SK-N-SH (cell line): ENCODE measurements at regions not wholly inside any gene's neighbourhood (a gene's known extent, or its start where the extent isn't known, plus 50 kb on each side); places are given as distances from the start of the nearest gene placed in this dataset.
A peak's percentile ranks its signal among the peaks of the same experiment; 100 is the strongest.

ENCODE experiments used
- CTCF ChIA-PET: fragments of 300-600, 350-600 bp; formaldehyde crosslinking; extraction: SDS; loops from one replicate; lab custom pipeline; 2021; lab: Yijun Ruan, JAX
- POLR2A ChIA-PET: fragments of 350-600 bp; sonication (Branson Sonifier 250); formaldehyde crosslinking; extraction: SDS; loops from one replicate; lab custom pipeline; 2020; ENCODE audit warnings: antibody characterized with exemption, inconsistent platforms; lab: Yijun Ruan, JAX
- DNase-seq: peaks from one replicate; pipeline ENCODE4 v3.0.0; 2012
- H2AFZ ChIP-seq: fragments of 200-600 bp; sonication (generic); 2 replicates; pipeline ENCODE4 v1.8.1; 2016; ENCODE audit warnings: antibody characterized with exemption, mild to moderate bottlenecking, low read depth
- H3F3A ChIP-seq: fragments of 200-600 bp; sonication (generic); replicated peaks from 2 replicates; pipeline ENCODE3; 2016; ENCODE audit warnings: antibody characterized with exemption, mild to moderate bottlenecking; ENCODE audit not compliant: insufficient read depth
- H3K27ac ChIP-seq, 2 experiments: fragments of 200-500 bp in 1 of 2; fragments of 200-600 bp in 1 of 2; sonication (Bioruptor generic) in 1 of 2; sonication (generic), shearing (Covaris generic) in 1 of 2; 2 replicates each; pipeline versions ENCODE4 v1.5.1 to v1.6.1; 2014 to 2016; ENCODE audit warnings: low read depth in 2 of 2, inconsistent platforms in 1 of 2, low read length in 1 of 2, mild to moderate bottlenecking in 1 of 2, mixed read lengths in 1 of 2
- H3K27me3 ChIP-seq: fragments of 200-600 bp; sonication (generic), shearing (Covaris generic); 2 replicates; pipeline ENCODE4 v1.6.1; 2016; ENCODE audit warnings: mixed run types; ENCODE audit not compliant: insufficient read depth
- H3K36me3 ChIP-seq, 2 experiments: fragments of 200-500 bp in 1 of 2; fragments of 200-600 bp in 1 of 2; sonication (Bioruptor generic) in 1 of 2; sonication (generic) in 1 of 2; replicated peaks in 1 of 2; 2 replicates each; pipeline versions ENCODE3 to v1.5.1; 2014 to 2016; ENCODE audit warnings: low read length in 1 of 2, mild to moderate bottlenecking in 1 of 2; ENCODE audit not compliant: insufficient read depth in 2 of 2, control insufficient read depth in 1 of 2
- H3K4me1 ChIP-seq, 2 experiments: fragments of 200-500 bp in 1 of 2; fragments of 200-600 bp in 1 of 2; sonication (Bioruptor generic) in 1 of 2; sonication (generic), shearing (Covaris generic) in 1 of 2; 2 replicates each; pipeline versions ENCODE4 v1.5.1 to v1.6.1; 2014 to 2016; ENCODE audit warnings: low read depth in 1 of 2, low read length in 1 of 2, mixed run types in 1 of 2; ENCODE audit not compliant: insufficient read depth in 2 of 2, control insufficient read depth in 1 of 2
- H3K4me2 ChIP-seq: fragments of 200-600 bp; sonication (generic), shearing (Covaris generic); 2 replicates; pipeline ENCODE4 v1.6.1; 2017; ENCODE audit warnings: mixed run types
- H3K4me3 ChIP-seq, 2 experiments: fragments of 200-500 bp in 1 of 2; fragments of 200-600 bp in 1 of 2; sonication (Bioruptor generic) in 1 of 2; sonication (generic), shearing (Covaris generic) in 1 of 2; 2 replicates each; pipeline versions ENCODE4 v1.5.1 to v1.8.1; 2014 to 2016; ENCODE audit warnings: low read depth in 2 of 2, inconsistent platforms in 1 of 2, low read length in 1 of 2, mild to moderate bottlenecking in 1 of 2, mixed read lengths in 1 of 2, moderate library complexity in 1 of 2
- H3K79me2 ChIP-seq: fragments of 200-600 bp; sonication (generic); 2 replicates; pipeline ENCODE4 v1.8.1; 2017; ENCODE audit warnings: mild to moderate bottlenecking; ENCODE audit not compliant: insufficient read depth
- H3K9ac ChIP-seq: fragments of 200-600 bp; sonication (generic); 2 replicates; pipeline ENCODE4 v1.6.1; 2017; ENCODE audit warnings: mixed run types
- H3K9me2 ChIP-seq: fragments of 200-600 bp; sonication (generic); 2 replicates; pipeline ENCODE4 v1.6.1; 2017; ENCODE audit warnings: mixed run types
- H3K9me3 ChIP-seq: fragments of 200-600 bp; sonication (generic); 2 replicates; pipeline ENCODE4 v1.6.1; 2017; ENCODE audit warnings: mixed run types, mild to moderate bottlenecking, moderate library complexity
- H4K20me1 ChIP-seq: fragments of 200-600 bp; sonication (generic); 2 replicates; pipeline ENCODE4 v1.6.1; 2017; ENCODE audit warnings: mild to moderate bottlenecking, mixed run types; ENCODE audit not compliant: insufficient read depth
- CTCF ChIP-seq: fragments of 200-600 bp; sonication (generic); IDR thresholded peaks from 2 replicates; pipeline ENCODE4 v1.6.1; 2017; ENCODE audit warnings: antibody characterized with exemption, mild to moderate bottlenecking, moderate library complexity
- ELF1 ChIP-seq: IDR thresholded peaks from 2 replicates; pipeline ENCODE4 v1.4.0; 2012
- EP300 ChIP-seq, 2 experiments: IDR thresholded peaks; 2 replicates each; pipeline versions ENCODE4 v1.4.0 to v1.6.1; 2012; ENCODE audit warnings: borderline replicate concordance in 1 of 2, low read depth in 1 of 2, low read length in 1 of 2
- EZH2phosphoT487 ChIP-seq: fragments of 200-600 bp; sonication (generic); IDR thresholded peaks from 2 replicates; pipeline ENCODE4 v1.6.1; 2017; ENCODE audit warnings: low read depth, mixed run types, mild to moderate bottlenecking, antibody characterized with exemption, moderate library complexity, borderline replicate concordance
- MAX ChIP-seq: IDR thresholded peaks from 2 replicates; pipeline ENCODE4 v1.4.0; 2012; ENCODE audit warnings: low read depth
- MEF2A ChIP-seq: IDR thresholded peaks from 2 replicates; pipeline ENCODE4 v1.4.0; 2012; ENCODE audit warnings: low read depth, borderline replicate concordance
- NFIC ChIP-seq: IDR thresholded peaks from 2 replicates; pipeline ENCODE4 v1.4.0; 2012; ENCODE audit warnings: borderline replicate concordance
- NRF1 ChIP-seq: IDR thresholded peaks from 2 replicates; pipeline ENCODE4 v1.6.1; 2012; ENCODE audit warnings: low read depth, mild to moderate bottlenecking, low read length
- PBX3 ChIP-seq: IDR thresholded peaks from 2 replicates; pipeline ENCODE4; 2012
- POLR2AphosphoS5 ChIP-seq: IDR thresholded peaks from 2 replicates; pipeline ENCODE4 v1.6.1; 2012; ENCODE audit warnings: low read depth, low read length
- RAD21 ChIP-seq: IDR thresholded peaks from 2 replicates; pipeline ENCODE4 v1.6.1; 2012; ENCODE audit warnings: mild to moderate bottlenecking, low read length
- RCOR1 ChIP-seq: fragments of 150-350 bp; IDR thresholded peaks from 2 replicates; pipeline ENCODE4 v1.6.1; 2017; ENCODE audit warnings: antibody characterized with exemption, low read length
- REST ChIP-seq: IDR thresholded peaks from 2 replicates; pipeline ENCODE4 v1.6.1; 2012; ENCODE audit warnings: mild to moderate bottlenecking, low read depth, low read length, moderate library complexity
- RFX5 ChIP-seq: IDR thresholded peaks from 2 replicates; pipeline ENCODE4 v1.6.1; 2012; ENCODE audit warnings: mild to moderate bottlenecking, improper control_type of control experiment, low read length
- RXRA ChIP-seq: IDR thresholded peaks from 2 replicates; pipeline ENCODE4 v1.4.0; 2012; ENCODE audit warnings: low read depth, mild to moderate bottlenecking, borderline replicate concordance
- SIN3A ChIP-seq: IDR thresholded peaks from 2 replicates; pipeline ENCODE4 v1.6.1; 2012; ENCODE audit warnings: low read depth, mild to moderate bottlenecking, low read length, moderate library complexity, borderline replicate concordance
- TCF12 ChIP-seq: IDR thresholded peaks from 2 replicates; pipeline ENCODE4 v1.4.0; 2012
- TEAD4 ChIP-seq: IDR thresholded peaks from 2 replicates; pipeline ENCODE4 v1.4.0; 2012; ENCODE audit warnings: mild to moderate bottlenecking, borderline replicate concordance; ENCODE audit not compliant: insufficient read depth
- USF1 ChIP-seq: IDR thresholded peaks from 2 replicates; pipeline ENCODE4 v1.4.0; 2012; ENCODE audit warnings: low read depth, borderline replicate concordance
- ZBTB33 ChIP-seq: IDR thresholded peaks from 2 replicates; pipeline ENCODE4 v1.4.0; 2012; ENCODE audit warnings: low read depth, borderline replicate concordance

GRCh38 chr3:103057487-103057886 lies 622.7 kb downstream of the ZPLD1 start:
- Histone ChIP-seq H3K79me2 (no peaks in the 10 kb centered on the region), H3K27me3 (no peaks in the 10 kb centered on the region), H3K4me1 (peaks cover 15 to 17% of the 10 kb centered on the region in 2 experiments; a peak in 3 of 4 replicates), H4K20me1 (no peaks in the 10 kb centered on the region), H3K36me3 (no peaks in the 10 kb centered on the region), H3K4me2 (no peak overlapping the region), H3F3A (no peaks in the 10 kb centered on the region), H2AFZ (no peak overlapping the region), H3K9ac (no peak overlapping the region), H3K4me3 (no peak overlapping the region), H3K9me3 (no peaks in the 10 kb centered on the region), H3K27ac (peak overlapping the region in 1 of 2 experiments; percentile 39; a peak in 1 of 4 replicates), H3K9me2 (no peaks in the 10 kb centered on the region)
- CTCF ChIA-PET = interaction anchor here (1.2 kb wide), 1 partner anchor 87 kb away, joined by 3 read pairs; no protein-coding TSS in a partner anchor
- DNase-seq = no peak
- POLR2A ChIA-PET = no interaction called here
- no peak for TF ChIP-seq POLR2AphosphoS5
- TF ChIP-seq ELF1 = no peak
- TF ChIP-seq RCOR1 = no peak
- TF ChIP-seq CTCF = no peak
- TF ChIP-seq ZBTB33 = no peak
- no peak for TF ChIP-seq USF1
- no peak for TF ChIP-seq EP300 (IDR thresholded peaks at IDR 0.05; ENCODE audit: borderline replicate concordance in 1 of 2, low read depth in 1 of 2, low read length in 1 of 2)
- TF ChIP-seq SIN3A = no peak
- no peak for TF ChIP-seq MAX
- no peak for TF ChIP-seq NRF1
- TF ChIP-seq PBX3 = no peak
- no peak for TF ChIP-seq RFX5
- TF ChIP-seq MEF2A = no peak
- TF ChIP-seq TCF12 = no peak
- no peak for TF ChIP-seq REST
- TF ChIP-seq TEAD4 = no peak
- TF ChIP-seq RAD21 = no peak
- TF ChIP-seq EZH2phosphoT487 = no peak
- no peak for TF ChIP-seq NFIC
- TF ChIP-seq RXRA = no peak
